ENCODE measurements at regions not wholly inside any gene's neighbourhood (a gene's known extent, or its start where the extent isn't known, plus 50 kb on each side); places are given as distances from the start of the nearest gene placed in this dataset.

GRCh38 chr2:220512419-220512818 lies 885.0 kb downstream of the SLC4A3 start:
- Histone ChIP-seq H2AK5ac (ENCODE audit: insufficient read length, low read length) (no peak overlapping the region), H3K9me3 (ENCODE audit: control insufficient read depth, low read depth, low read length) (no peaks in the 10 kb centered on the region), H3K27me3 (ENCODE audit: insufficient read depth, low read length) (no peaks in the 10 kb centered on the region), H2BK12ac (ENCODE audit: insufficient read length, low read depth, low read length) (no peak overlapping the region), H2AFZ (ENCODE audit: low read length) (no peak overlapping the region), H3K4me1 (ENCODE audit: insufficient read depth, low read length) (no peaks in the 10 kb centered on the region; the same call in 1 of the 2 replicates), H2BK120ac (ENCODE audit: low read depth, low read length, poor library complexity, severe bottlenecking) (no peak overlapping the region), H3K79me1 (ENCODE audit: insufficient read depth, low read depth, low read length, poor library complexity, severe bottlenecking) (no peaks in the 10 kb centered on the region), H3K9ac (ENCODE audit: extremely low read depth, insufficient read length, low read length) (no peak overlapping the region), H3K23me2 (ENCODE audit: insufficient read length, low read depth, low read length, poor library complexity, severe bottlenecking) (no peaks in the 10 kb centered on the region), H3K4ac (ENCODE audit: low read depth, low read length) (no peak overlapping the region), H3K18ac (ENCODE audit: insufficient read length, low read depth, low read length) (no peak overlapping the region), H4K91ac (ENCODE audit: insufficient read length, low read depth, low read length) (no peak overlapping the region), H3T11ph (ENCODE audit: low read length) (no peak overlapping the region), H3K4me2 (ENCODE audit: insufficient read depth, insufficient read length, low read length) (no peak overlapping the region), H3K14ac (ENCODE audit: insufficient read depth, low read length) (no peak overlapping the region), H2BK20ac (ENCODE audit: low read depth, low read length, poor library complexity, severe bottlenecking) (no peak overlapping the region), H4K20me1 (ENCODE audit: control insufficient read depth, insufficient read depth, insufficient read length) (no peaks in the 10 kb centered on the region), H4K8ac (replicated peaks; ENCODE audit: insufficient read length, low read depth, low read length) (no peak overlapping the region), H2BK5ac (ENCODE audit: insufficient read length, low read length) (no peak overlapping the region), H3K23ac (ENCODE audit: insufficient read length, low read depth, low read length) (no peak overlapping the region), H3K56ac (ENCODE audit: insufficient read length, low read depth, low read length) (no peak overlapping the region), H3K79me2 (ENCODE audit: insufficient read depth, low read length) (no peaks in the 10 kb centered on the region), H2BK15ac (ENCODE audit: low read depth, low read length) (no peak overlapping the region), H4K5ac (ENCODE audit: insufficient read length, low read depth, low read length) (no peak overlapping the region), H3K27ac (ENCODE audit: insufficient read length, low read depth, low read length) (no peak overlapping the region)
- Mint-ChIP-seq H3K27ac (no peak overlapping the region), H3K9me3 (no peaks in the 10 kb centered on the region), H3K4me3 (no peak overlapping the region), H3K36me3 (ENCODE audit: insufficient read depth in 1 of 3, low read depth in 3 of 3) (no peaks in the 10 kb centered on the region; a peak in 1 of 7 replicates), H3K27me3 (ENCODE audit: low read depth) (no peaks in the 10 kb centered on the region), H3K4me1 (peaks cover 21 to 26% of the 10 kb centered on the region in 2 experiments)
- no CpG with 5 or more reads among the region's 2 CpGs for WGBS (ENCODE audit: extremely low coverage, insufficient read length, low lambda C conversion rate)
- no peak for TF ChIP-seq CTCF (conservative IDR thresholded peaks at IDR 0.05)
- no peak for DNase-seq
